ENCODE measurements at regions not wholly inside any gene's neighbourhood (a gene's known extent, or its start where the extent isn't known, plus 50 kb on each side); places are given as distances from the start of the nearest gene placed in this dataset.

DNA sequence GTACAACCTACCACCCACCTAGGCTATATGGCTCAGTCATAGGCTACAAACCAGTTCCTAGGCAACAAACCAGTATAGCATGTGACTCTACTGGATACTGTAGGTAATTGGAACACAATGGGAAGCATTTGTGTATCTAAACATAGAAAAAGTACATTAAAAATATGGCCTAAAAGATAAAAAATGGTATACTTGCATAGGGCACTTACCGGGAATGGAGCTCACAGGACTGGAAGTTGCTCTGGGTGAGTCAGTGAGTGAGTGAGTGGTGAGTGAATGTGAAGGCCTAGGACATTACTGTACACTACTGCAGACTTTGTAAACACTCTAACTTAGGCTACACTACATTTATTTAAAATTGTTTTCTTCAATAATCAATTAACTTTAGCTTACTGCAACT is 139.2 kb upstream of the RBPJ start:
- WGBS, result 94% methylated on average over 1 of the region's 1 CpG
- Histone ChIP-seq H3K27me3 (ENCODE audit: control insufficient read depth in 4 of 4, insufficient read depth in 4 of 4, low read length in 3 of 4) (no peaks in the 10 kb centered on the region), H3K27ac (ENCODE audit: low read depth in 1 of 2, low read length in 2 of 2) (no peak overlapping the region), H3K4me3 (ENCODE audit: low read depth in 1 of 3, low read length in 3 of 3) (no peak overlapping the region), H3K9ac (ENCODE audit: low read depth in 1 of 2, low read length in 2 of 2) (no peak overlapping the region), H3K4me1 (ENCODE audit: control insufficient read depth in 4 of 4, insufficient read depth in 4 of 4, low read length in 3 of 4) (no peaks in the 10 kb centered on the region), H3K36me3 (ENCODE audit: control insufficient read depth in 4 of 4, insufficient read depth in 3 of 4, low read depth in 1 of 4, low read length in 3 of 4) (no peaks in the 10 kb centered on the region), H3K9me3 (ENCODE audit: control insufficient read depth in 4 of 4, low read length in 3 of 4) (no peaks in the 10 kb centered on the region)
- TF ChIP-seq NR2F2 (IDR thresholded peaks at IDR 0.05) (no peak), RAD21 (IDR thresholded peaks at IDR 0.05) (no peak), FOXA1 (IDR thresholded peaks at IDR 0.05) (no peak), HNF4G (IDR thresholded peaks at IDR 0.05) (no peak), HNF4A (conservative IDR thresholded peaks at IDR 0.05) (no peak), SP1 (IDR thresholded peaks at IDR 0.05) (no peak), EGR1 (IDR thresholded peaks at IDR 0.05; ENCODE audit: low read depth in 2 of 2) (no peak)
- TF ChIP-seq, protein P1, sequence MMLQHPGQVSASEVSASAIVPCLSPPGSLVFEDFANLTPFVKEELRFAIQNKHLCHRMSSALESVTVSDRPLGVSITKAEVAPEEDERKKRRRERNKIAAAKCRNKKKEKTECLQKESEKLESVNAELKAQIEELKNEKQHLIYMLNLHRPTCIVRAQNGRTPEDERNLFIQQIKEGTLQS (IDR thresholded peaks at IDR 0.05), result no peak
- no peak for DNase-seq (ENCODE audit: low spot score)

DNA sequence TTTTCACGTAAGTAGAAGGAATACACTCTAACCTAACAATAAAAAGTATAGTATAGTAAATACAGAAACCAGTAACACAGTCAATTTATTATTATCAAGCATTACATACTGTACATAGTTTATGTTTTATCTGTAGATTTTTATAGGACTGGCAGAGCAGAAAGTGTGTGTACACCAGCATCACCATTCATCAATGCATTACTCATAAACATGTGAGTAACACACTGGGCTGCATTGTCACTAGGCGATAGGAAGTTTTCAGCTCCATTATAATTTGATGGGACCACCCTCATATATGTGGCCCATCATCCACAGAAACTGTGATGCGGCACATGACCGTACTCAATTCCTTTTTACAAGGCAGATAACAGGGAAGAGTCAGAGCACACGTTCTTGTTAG is 137.8 kb upstream of the RBPJ start:
- Histone ChIP-seq H3K4me3 (ENCODE audit: low read depth in 1 of 3, low read length in 3 of 3) (no peak overlapping the region), H3K27me3 (ENCODE audit: control insufficient read depth in 4 of 4, insufficient read depth in 4 of 4, low read length in 3 of 4) (no peaks in the 10 kb centered on the region), H3K27ac (ENCODE audit: low read depth in 1 of 2, low read length in 2 of 2) (no peak overlapping the region), H3K4me1 (ENCODE audit: control insufficient read depth in 4 of 4, insufficient read depth in 4 of 4, low read length in 3 of 4) (no peaks in the 10 kb centered on the region), H3K9ac (ENCODE audit: low read depth in 1 of 2, low read length in 2 of 2) (no peak overlapping the region), H3K36me3 (ENCODE audit: control insufficient read depth in 4 of 4, insufficient read depth in 3 of 4, low read depth in 1 of 4, low read length in 3 of 4) (no peaks in the 10 kb centered on the region), H3K9me3 (ENCODE audit: control insufficient read depth in 4 of 4, low read length in 3 of 4) (no peaks in the 10 kb centered on the region)
- WGBS, result 90% methylated on average over 5 of the region's 5 CpGs
- TF ChIP-seq EGR1 (IDR thresholded peaks at IDR 0.05; ENCODE audit: low read depth in 2 of 2), result no peak
- TF ChIP-seq RXRA (IDR thresholded peaks at IDR 0.05), result no peak
- TF ChIP-seq HNF4A (conservative IDR thresholded peaks at IDR 0.05), result no peak
- TF ChIP-seq, protein P2, sequence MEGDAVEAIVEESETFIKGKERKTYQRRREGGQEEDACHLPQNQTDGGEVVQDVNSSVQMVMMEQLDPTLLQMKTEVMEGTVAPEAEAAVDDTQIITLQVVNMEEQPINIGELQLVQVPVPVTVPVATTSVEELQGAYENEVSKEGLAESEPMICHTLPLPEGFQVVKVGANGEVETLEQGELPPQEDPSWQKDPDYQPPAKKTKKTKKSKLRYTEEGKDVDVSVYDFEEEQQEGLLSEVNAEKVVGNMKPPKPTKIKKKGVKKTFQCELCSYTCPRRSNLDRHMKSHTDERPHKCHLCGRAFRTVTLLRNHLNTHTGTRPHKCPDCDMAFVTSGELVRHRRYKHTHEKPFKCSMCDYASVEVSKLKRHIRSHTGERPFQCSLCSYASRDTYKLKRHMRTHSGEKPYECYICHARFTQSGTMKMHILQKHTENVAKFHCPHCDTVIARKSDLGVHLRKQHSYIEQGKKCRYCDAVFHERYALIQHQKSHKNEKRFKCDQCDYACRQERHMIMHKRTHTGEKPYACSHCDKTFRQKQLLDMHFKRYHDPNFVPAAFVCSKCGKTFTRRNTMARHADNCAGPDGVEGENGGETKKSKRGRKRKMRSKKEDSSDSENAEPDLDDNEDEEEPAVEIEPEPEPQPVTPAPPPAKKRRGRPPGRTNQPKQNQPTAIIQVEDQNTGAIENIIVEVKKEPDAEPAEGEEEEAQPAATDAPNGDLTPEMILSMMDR (IDR thresholded peaks at IDR 0.05; ENCODE audit: low read depth, low read length, missing input control), result no peak
- no peak for DNase-seq (ENCODE audit: low spot score)

DNA sequence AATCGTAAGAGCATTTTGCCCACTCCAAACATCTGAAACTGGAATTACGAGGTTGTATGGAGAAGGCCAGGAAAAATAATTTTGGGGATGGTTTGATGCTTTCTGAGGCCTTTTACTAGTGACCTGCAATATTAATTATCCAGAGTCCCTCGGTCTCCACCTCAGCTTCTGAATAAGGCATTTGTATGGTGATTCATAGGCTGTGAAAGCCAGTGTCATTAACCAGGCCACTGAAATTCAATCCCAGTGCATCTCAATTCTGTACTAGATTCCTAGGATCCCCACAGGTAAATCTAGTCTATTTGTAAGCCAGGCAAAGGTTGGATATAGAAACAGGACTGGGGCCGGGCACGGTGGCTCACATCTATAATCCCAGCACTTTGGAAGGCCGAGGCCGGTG is 135.4 kb upstream of the RBPJ start:
- no peak for TF ChIP-seq HNF4A (conservative IDR thresholded peaks at IDR 0.05)
- TF ChIP-seq, protein P1 (IDR thresholded peaks at IDR 0.05), result no peak
- H3K4me1 ChIP-seq (ENCODE audit: control insufficient read depth in 4 of 4, insufficient read depth in 4 of 4, low read length in 3 of 4), result no peaks in the 10 kb centered on the region
- no peaks in the 10 kb centered on the region for H3K27me3 ChIP-seq (ENCODE audit: control insufficient read depth in 4 of 4, insufficient read depth in 4 of 4, low read length in 3 of 4)
- no peaks in the 10 kb centered on the region for H3K36me3 ChIP-seq (ENCODE audit: control insufficient read depth in 4 of 4, insufficient read depth in 3 of 4, low read depth in 1 of 4, low read length in 3 of 4)
- H3K9ac ChIP-seq (ENCODE audit: low read depth in 1 of 2, low read length in 2 of 2), result no peak overlapping the region
- no peak for DNase-seq (ENCODE audit: low spot score)
- H3K4me3 ChIP-seq (ENCODE audit: low read depth in 1 of 3, low read length in 3 of 3), result no peak overlapping the region
- no peaks in the 10 kb centered on the region for H3K9me3 ChIP-seq (ENCODE audit: control insufficient read depth in 4 of 4, low read length in 3 of 4)
- H3K27ac ChIP-seq (ENCODE audit: low read depth in 1 of 2, low read length in 2 of 2), result no peak overlapping the region
- 97% methylated on average over 7 of the region's 7 CpGs for WGBS

DNA sequence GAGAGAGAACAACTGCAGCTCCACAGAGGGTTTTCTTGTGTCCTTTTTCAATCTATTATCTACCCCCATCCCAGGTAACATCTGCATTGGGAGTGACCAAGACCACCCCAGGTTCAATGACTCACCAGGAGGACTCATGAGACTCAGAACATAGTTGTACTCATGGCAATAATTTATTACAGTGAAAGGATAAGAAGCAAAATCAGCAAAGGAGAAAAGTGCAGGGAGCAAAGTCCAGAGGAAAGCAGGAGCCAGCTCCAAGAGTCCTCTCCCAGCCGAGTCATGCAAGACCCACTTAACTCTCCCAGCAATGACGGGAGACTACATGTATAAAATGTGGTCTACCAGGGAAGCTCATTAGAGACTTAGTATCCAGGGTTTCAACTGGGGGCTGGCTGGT is 129.5 kb upstream of the RBPJ start:
- Histone ChIP-seq H3K27ac (ENCODE audit: low read depth in 1 of 2, low read length in 2 of 2) (no peak overlapping the region), H3K9ac (ENCODE audit: low read depth in 1 of 2, low read length in 2 of 2) (no peak overlapping the region), H3K27me3 (ENCODE audit: control insufficient read depth in 4 of 4, insufficient read depth in 4 of 4, low read length in 3 of 4) (no peaks in the 10 kb centered on the region), H3K9me3 (ENCODE audit: control insufficient read depth in 4 of 4, low read length in 3 of 4) (no peaks in the 10 kb centered on the region), H3K4me1 (ENCODE audit: control insufficient read depth in 4 of 4, insufficient read depth in 4 of 4, low read length in 3 of 4) (no peaks in the 10 kb centered on the region), H3K4me3 (ENCODE audit: low read depth in 1 of 3, low read length in 3 of 3) (no peak overlapping the region), H3K36me3 (ENCODE audit: control insufficient read depth in 4 of 4, insufficient read depth in 3 of 4, low read depth in 1 of 4, low read length in 3 of 4) (no peaks in the 10 kb centered on the region)
- DNase-seq (ENCODE audit: low spot score), result no peak
- WGBS, result 52% methylated on average over 2 of the region's 2 CpGs
- no peak for TF ChIP-seq HNF4G (IDR thresholded peaks at IDR 0.05)
- no peak for TF ChIP-seq HNF4A (conservative IDR thresholded peaks at IDR 0.05)
- TF ChIP-seq, protein P1 (IDR thresholded peaks at IDR 0.05), result no peak
- no peak for TF ChIP-seq NR2F2 (IDR thresholded peaks at IDR 0.05)
- TF ChIP-seq RXRA (IDR thresholded peaks at IDR 0.05), result no peak
- TF ChIP-seq, protein P2 (IDR thresholded peaks at IDR 0.05; ENCODE audit: low read depth, low read length, missing input control), result no peak
- TF ChIP-seq TAF1 (conservative IDR thresholded peaks at IDR 0.05), result no peak
- TF ChIP-seq, protein P3, sequence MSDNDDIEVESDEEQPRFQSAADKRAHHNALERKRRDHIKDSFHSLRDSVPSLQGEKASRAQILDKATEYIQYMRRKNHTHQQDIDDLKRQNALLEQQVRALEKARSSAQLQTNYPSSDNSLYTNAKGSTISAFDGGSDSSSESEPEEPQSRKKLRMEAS (IDR thresholded peaks at IDR 0.05), result no peak
- TF ChIP-seq JUND (IDR thresholded peaks at IDR 0.05), result no peak
- TF ChIP-seq RAD21 (IDR thresholded peaks at IDR 0.05), result no peak
- TF ChIP-seq FOXA2 (IDR thresholded peaks at IDR 0.05), result no peak
- no peak for TF ChIP-seq YY1 (IDR thresholded peaks at IDR 0.05)

Data from liver (tissue), 8 donors.